Astrocyte (in vitro differentiated cells and primary cell): ENCODE measurements at regions not wholly inside any gene's neighbourhood (a gene's known extent, or its start where the extent isn't known, plus 50 kb on each side); places are given as distances from the start of the nearest gene placed in this dataset.

Experiments
- DNase-seq: peaks from one replicate; pipeline ENCODE4 v3.0.0-alpha.2; 2010; ENCODE audit warnings: low read depth
- FAIRE-seq: peaks from 2 replicates; lab custom pipeline; 2011; peaks lifted over from hg19 to GRCh38; lab: Jason Lieb, UNC
- H2AFZ ChIP-seq: 2 replicates; pipeline ENCODE4 v1.6.0; 2012; ENCODE audit warnings: low read depth, low read length, inconsistent platforms
- H3K27ac ChIP-seq: 2 replicates; pipeline ENCODE4 v1.5.1; 2011; ENCODE audit warnings: low read depth, low read length, inconsistent platforms
- H3K27me3 ChIP-seq: 2 replicates; pipeline ENCODE4 v1.6.0; 2011; ENCODE audit warnings: low read length, inconsistent platforms; ENCODE audit not compliant: insufficient read depth
- H3K36me3 ChIP-seq: 2 replicates; pipeline ENCODE4 v1.5.1; 2011; ENCODE audit warnings: low read length, inconsistent platforms; ENCODE audit not compliant: insufficient read depth
- H3K4me1 ChIP-seq: 2 replicates; pipeline ENCODE4 v1.5.1; 2011; ENCODE audit warnings: low read length, inconsistent platforms; ENCODE audit not compliant: insufficient read depth
- H3K4me2 ChIP-seq: 2 replicates; pipeline ENCODE4 v1.6.0; 2012; ENCODE audit warnings: low read length, inconsistent platforms
- H3K4me3 ChIP-seq: 2 replicates; pipeline ENCODE4 v1.5.1; 2011; ENCODE audit warnings: low read depth, mild to moderate bottlenecking, low read length, inconsistent platforms; ENCODE audit not compliant: insufficient read depth
- H3K79me2 ChIP-seq: 2 replicates; pipeline ENCODE4 v1.6.0; 2012; ENCODE audit warnings: mild to moderate bottlenecking, low read length, inconsistent platforms; ENCODE audit not compliant: insufficient read depth
- H3K9ac ChIP-seq: 2 replicates; pipeline ENCODE4 v1.6.0; 2012; ENCODE audit warnings: mild to moderate bottlenecking, low read length, inconsistent platforms
- H3K9me3 ChIP-seq: 2 replicates; pipeline ENCODE4 v1.5.1; 2012; ENCODE audit warnings: low read depth, mild to moderate bottlenecking, low read length, inconsistent platforms; ENCODE audit not compliant: insufficient read depth
- H4K20me1 ChIP-seq: 2 replicates; pipeline ENCODE4 v1.6.0; 2012; ENCODE audit warnings: low read length, inconsistent platforms; ENCODE audit not compliant: insufficient read depth
- H3K27ac Mint-ChIP-seq: one replicate; pipeline ENCODE4 v1.8.0; 2021; ENCODE audit warnings: mild to moderate bottlenecking, mixed read lengths; ENCODE audit not compliant: unreplicated experiment
- H3K27me3 Mint-ChIP-seq: one replicate; pipeline ENCODE4 v1.8.0; 2021; ENCODE audit warnings: low read depth, mixed read lengths; ENCODE audit not compliant: unreplicated experiment
- H3K36me3 Mint-ChIP-seq: one replicate; pipeline ENCODE4 v1.8.0; 2021; ENCODE audit warnings: low read depth, mixed read lengths; ENCODE audit not compliant: unreplicated experiment
- H3K4me1 Mint-ChIP-seq: one replicate; pipeline ENCODE4 v1.8.0; 2021; ENCODE audit warnings: low read depth, mixed read lengths; ENCODE audit not compliant: unreplicated experiment
- H3K4me3 Mint-ChIP-seq: one replicate; pipeline ENCODE4 v1.8.0; 2021; ENCODE audit warnings: mild to moderate bottlenecking, moderate library complexity, mixed read lengths; ENCODE audit not compliant: unreplicated experiment
- H3K9me3 Mint-ChIP-seq: one replicate; pipeline ENCODE4 v1.8.0; 2021; ENCODE audit warnings: mild to moderate bottlenecking, mixed read lengths; ENCODE audit not compliant: unreplicated experiment
- CTCF ChIP-seq: IDR thresholded peaks from 2 replicates; pipeline ENCODE4 v1.5.1; 2011; ENCODE audit warnings: low read depth, mild to moderate bottlenecking, inconsistent platforms, low read length, moderate library complexity; ENCODE audit not compliant: insufficient read depth
- EZH2 ChIP-seq: IDR thresholded peaks from 2 replicates; pipeline ENCODE4 v1.6.1; 2012; ENCODE audit warnings: mild to moderate bottlenecking, low read length, inconsistent platforms; ENCODE audit not compliant: insufficient read depth

GRCh38 chr13:103878891-103879605, 812.8 kb upstream of the SLC10A2 start:
- Histone ChIP-seq H3K79me2 (no peaks in the 10 kb centered on the region), H4K20me1 (no peaks in the 10 kb centered on the region), H3K4me2 (no peak overlapping the region), H3K9me3 (no peaks in the 10 kb centered on the region), H3K36me3 (no peaks in the 10 kb centered on the region), H3K27me3 (no peaks in the 10 kb centered on the region), H3K27ac (no peak overlapping the region), H3K9ac (no peak overlapping the region), H3K4me3 (no peak overlapping the region), H2AFZ (no peak overlapping the region), H3K4me1 (peaks cover 7% of the 10 kb centered on the region)
- DNase-seq: peak; percentile 34
- Mint-ChIP-seq H3K36me3 (no peaks in the 10 kb centered on the region), H3K4me1 (peaks cover 13% of the 10 kb centered on the region), H3K9me3 (no peaks in the 10 kb centered on the region), H3K4me3 (no peak overlapping the region), H3K27me3 (no peaks in the 10 kb centered on the region), H3K27ac (no peak overlapping the region)
- no peak for FAIRE-seq
- TF ChIP-seq EZH2 (no peak), CTCF (no peak)

GRCh38 chr13:103876571-103876970, 810.4 kb upstream of the SLC10A2 start:
- Mint-ChIP-seq H3K27me3 (no peaks in the 10 kb centered on the region), H3K27ac (no peak overlapping the region), H3K9me3 (no peaks in the 10 kb centered on the region), H3K36me3 (no peaks in the 10 kb centered on the region), H3K4me1 (peaks cover 8% of the 10 kb centered on the region), H3K4me3 (no peak overlapping the region)
- no peak for TF ChIP-seq EZH2
- TF ChIP-seq CTCF: no peak
- no peaks in the 10 kb centered on the region for H3K9me3 ChIP-seq
- no peak overlapping the region for H3K4me2 ChIP-seq
- no peak overlapping the region for H3K27ac ChIP-seq
- no peak overlapping the region for H3K9ac ChIP-seq
- H3K27me3 ChIP-seq: no peaks in the 10 kb centered on the region
- no peaks in the 10 kb centered on the region for H3K36me3 ChIP-seq
- H3K79me2 ChIP-seq: no peaks in the 10 kb centered on the region
- H4K20me1 ChIP-seq: no peaks in the 10 kb centered on the region
- H2AFZ ChIP-seq: peak overlapping the region; percentile 13
- FAIRE-seq (no peak), DNase-seq (peak; percentile 29)
- H3K4me3 ChIP-seq: no peak overlapping the region
- no peaks in the 10 kb centered on the region for H3K4me1 ChIP-seq

GRCh38 chr13:103873725-103874124, 807.5 kb upstream of the SLC10A2 start:
- Histone ChIP-seq H2AFZ (no peak overlapping the region), H3K9ac (no peak overlapping the region), H3K4me3 (no peak overlapping the region), H3K79me2 (no peaks in the 10 kb centered on the region), H4K20me1 (no peaks in the 10 kb centered on the region), H3K27ac (no peak overlapping the region), H3K36me3 (no peaks in the 10 kb centered on the region), H3K9me3 (no peaks in the 10 kb centered on the region), H3K4me2 (no peak overlapping the region), H3K27me3 (no peaks in the 10 kb centered on the region), H3K4me1 (no peaks in the 10 kb centered on the region)
- no peak overlapping the region for H3K27ac Mint-ChIP-seq
- no peak for FAIRE-seq
- no peaks in the 10 kb centered on the region for H3K36me3 Mint-ChIP-seq
- peaks cover 2% of the 10 kb centered on the region for H3K9me3 Mint-ChIP-seq
- peaks cover 4% of the 10 kb centered on the region for H3K4me1 Mint-ChIP-seq
- H3K4me3 Mint-ChIP-seq: no peak overlapping the region
- TF ChIP-seq CTCF (no peak), EZH2 (no peak)
- no peak for DNase-seq
- no peaks in the 10 kb centered on the region for H3K27me3 Mint-ChIP-seq
